ENCODE measurements at regions not wholly inside any gene's neighbourhood (a gene's known extent, or its start where the extent isn't known, plus 50 kb on each side); places are given as distances from the start of the nearest gene placed in this dataset.

DNA sequence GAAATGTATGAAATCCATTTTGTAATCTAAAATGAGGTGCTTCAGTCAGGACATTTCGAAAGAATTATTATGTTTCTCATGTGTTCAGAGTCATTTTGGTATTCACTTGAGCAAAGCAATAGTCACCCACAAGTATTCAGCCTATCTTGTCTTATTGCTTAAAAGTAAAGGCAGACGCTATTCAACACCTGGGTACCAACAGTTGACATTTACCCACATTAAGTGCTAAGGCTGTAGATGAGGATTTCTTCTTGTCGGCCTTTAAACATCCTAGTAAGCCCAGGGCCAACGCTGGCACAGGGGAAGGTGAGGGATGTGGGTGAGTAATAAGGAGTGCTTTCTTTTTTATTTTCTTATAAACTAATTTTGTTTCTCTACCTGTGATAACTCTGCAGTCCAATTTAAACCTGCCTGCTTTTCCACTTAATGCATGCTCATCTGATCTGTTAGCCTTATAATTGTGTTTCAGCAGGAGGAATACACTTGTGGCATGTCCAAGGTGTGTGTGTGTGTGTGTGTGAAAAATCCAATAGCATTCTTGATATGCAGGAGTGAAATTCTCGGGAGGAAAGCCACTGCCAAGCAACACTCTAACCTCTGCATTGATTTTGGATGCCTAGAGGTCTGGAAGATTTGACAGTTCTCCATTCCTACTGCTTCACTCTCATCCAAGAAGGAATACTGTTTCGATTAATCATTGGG, 252.0 kb downstream of the SOX4 start:
- WGBS (ENCODE audit: insufficient coverage, insufficient read length) = no CpG with 5 or more reads among the region's 6 CpGs
- Histone ChIP-seq H3K4me1 (ENCODE audit: control insufficient read depth, insufficient read depth, low read length) (peaks cover 2% of the 10 kb centered on the region; the same call in 1 of the 2 replicates), H3K9me3 (ENCODE audit: control insufficient read depth, insufficient read depth, low read length) (no peaks in the 10 kb centered on the region), H3K4me3 (ENCODE audit: low read length) (no peak overlapping the region), H3K27me3 (ENCODE audit: control insufficient read depth, insufficient read depth, low read length) (no peaks in the 10 kb centered on the region), H3K27ac (ENCODE audit: low read length) (no peak overlapping the region), H3K36me3 (ENCODE audit: control insufficient read depth, insufficient read depth, low read length) (no peaks in the 10 kb centered on the region)
- DNase-seq (ENCODE audit: low read depth, low spot score) = no peak

DNA sequence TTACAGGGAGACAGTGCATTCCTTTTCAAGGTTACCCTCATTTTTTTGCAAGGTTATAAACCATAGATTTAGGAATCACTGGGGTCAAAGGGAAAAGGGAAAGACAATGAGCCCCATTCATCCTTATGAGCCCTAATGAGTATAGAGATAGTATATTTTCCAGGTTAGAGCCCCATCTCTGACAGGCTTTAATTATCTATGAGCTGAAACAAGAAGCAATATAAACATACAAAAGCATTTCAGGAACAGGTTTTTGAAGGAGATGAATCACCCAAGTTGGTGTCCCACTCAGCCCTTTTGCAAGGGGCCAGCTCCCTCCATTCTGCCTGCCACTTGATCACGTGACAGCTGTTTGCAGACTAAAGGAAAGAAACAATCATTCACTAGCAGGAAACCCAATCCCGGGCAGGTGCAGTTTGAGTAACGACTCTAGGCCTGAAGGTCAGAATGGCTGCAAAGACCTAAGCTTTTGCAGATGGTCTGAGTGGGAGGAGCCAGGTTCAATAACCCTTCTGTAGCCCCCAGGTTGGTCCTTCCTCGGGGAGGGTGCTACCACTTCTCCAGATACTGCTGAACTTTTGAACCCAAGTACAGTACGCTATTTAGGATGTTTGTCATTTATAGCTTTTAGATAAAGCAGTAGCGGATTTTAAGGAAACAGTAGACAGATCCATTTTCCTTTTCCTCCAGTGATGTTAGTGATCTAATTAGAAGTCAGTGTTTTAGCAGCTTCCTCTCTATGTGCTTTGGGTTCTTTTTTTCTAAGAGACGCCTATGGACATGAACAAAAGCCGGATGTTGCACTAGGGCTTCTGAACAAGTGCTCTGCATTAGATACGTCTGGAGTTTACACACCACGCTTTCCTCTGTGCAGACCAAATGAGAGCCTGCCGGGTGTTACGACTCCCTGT, 253.2 kb downstream of the SOX4 start:
- no peak overlapping the region for H3K4me3 ChIP-seq (ENCODE audit: low read length)
- H3K36me3 ChIP-seq (ENCODE audit: control insufficient read depth, insufficient read depth, low read length) = no peaks in the 10 kb centered on the region
- H3K9me3 ChIP-seq (ENCODE audit: control insufficient read depth, insufficient read depth, low read length) = no peaks in the 10 kb centered on the region
- no CpG with 5 or more reads among the region's 12 CpGs for WGBS (ENCODE audit: insufficient coverage, insufficient read length)
- H3K27me3 ChIP-seq (ENCODE audit: control insufficient read depth, insufficient read depth, low read length) = no peaks in the 10 kb centered on the region
- peak; percentile 29 for DNase-seq (ENCODE audit: low read depth, low spot score)
- no peak overlapping the region for H3K27ac ChIP-seq (ENCODE audit: low read length)
- peaks cover 2% of the 10 kb centered on the region; the same call in 1 of the 2 replicates for H3K4me1 ChIP-seq (ENCODE audit: control insufficient read depth, insufficient read depth, low read length)

DNA sequence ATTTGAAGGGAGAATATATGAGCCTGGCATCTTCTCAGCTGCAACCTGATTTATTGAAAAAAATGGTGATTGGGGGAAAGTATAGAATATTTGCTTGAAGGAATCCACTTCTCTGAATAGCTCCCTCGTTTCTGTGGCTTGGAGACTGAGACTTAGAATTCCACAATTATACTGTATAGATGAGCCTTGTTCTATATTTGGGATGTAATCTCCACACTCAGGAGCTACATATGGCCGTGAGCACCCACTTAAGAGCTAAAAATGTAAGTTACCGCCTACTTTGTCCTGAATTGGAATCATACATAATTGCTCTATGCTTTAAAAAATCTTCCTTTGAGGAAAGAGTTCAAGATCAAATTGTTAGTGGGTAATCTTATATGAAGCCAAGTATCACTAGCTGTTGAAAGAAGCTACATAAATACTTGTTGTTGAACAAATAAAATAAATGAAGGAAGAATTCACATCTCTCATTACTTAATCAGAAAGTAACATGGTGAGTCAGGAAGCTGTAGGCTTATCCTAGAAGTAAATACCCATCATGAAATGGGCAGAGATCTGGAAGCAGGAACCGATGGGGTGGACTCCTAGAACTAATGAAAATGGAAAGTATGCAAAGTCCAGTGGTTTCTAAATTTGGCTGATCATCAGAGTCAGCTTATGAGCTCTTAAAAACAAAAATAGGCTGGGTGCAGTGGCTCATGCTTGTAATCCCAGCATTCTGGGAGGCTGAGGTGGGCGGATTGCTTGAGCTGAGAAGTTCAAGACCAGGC, 254.3 kb downstream of the SOX4 start:
- no CpG with 5 or more reads among the region's 5 CpGs for WGBS (ENCODE audit: insufficient coverage, insufficient read length)
- no peaks in the 10 kb centered on the region for H3K36me3 ChIP-seq (ENCODE audit: control insufficient read depth, insufficient read depth, low read length)
- no peaks in the 10 kb centered on the region for H3K27me3 ChIP-seq (ENCODE audit: control insufficient read depth, insufficient read depth, low read length)
- no peak overlapping the region for H3K27ac ChIP-seq (ENCODE audit: low read length)
- H3K9me3 ChIP-seq (ENCODE audit: control insufficient read depth, insufficient read depth, low read length) = no peaks in the 10 kb centered on the region
- no peak overlapping the region for H3K4me3 ChIP-seq (ENCODE audit: low read length)
- DNase-seq (ENCODE audit: low read depth, low spot score) = no peak
- H3K4me1 ChIP-seq (ENCODE audit: control insufficient read depth, insufficient read depth, low read length) = peaks cover 2% of the 10 kb centered on the region; the same call in 1 of the 2 replicates

DNA sequence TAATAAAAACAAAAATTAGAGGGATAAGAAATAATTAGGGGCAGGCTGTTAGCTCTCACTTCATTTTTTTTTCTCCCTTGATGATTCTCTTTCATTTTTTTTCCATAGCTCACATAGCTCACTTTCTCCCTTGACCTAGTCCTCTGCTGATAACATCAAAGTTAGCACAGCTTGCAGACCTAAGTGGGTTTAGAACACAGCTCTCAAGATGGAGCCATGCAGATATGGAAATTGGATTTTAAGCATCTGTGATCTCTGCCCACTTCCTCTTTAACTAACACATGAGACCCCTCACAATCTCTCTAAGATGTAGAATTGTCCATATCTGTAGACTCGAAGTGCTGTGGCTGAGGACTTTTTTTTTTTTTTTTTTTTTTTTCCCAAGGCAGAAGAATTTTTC, 257.1 kb downstream of the SOX4 start:
- H3K9me3 ChIP-seq (ENCODE audit: control insufficient read depth, insufficient read depth, low read length) = no peaks in the 10 kb centered on the region
- H3K4me1 ChIP-seq (ENCODE audit: control insufficient read depth, insufficient read depth, low read length) = no peaks in the 10 kb centered on the region
- no peak for DNase-seq (ENCODE audit: low read depth, low spot score)
- no CpG with 5 or more reads among the region's 1 CpG for WGBS (ENCODE audit: insufficient coverage, insufficient read length)
- no peaks in the 10 kb centered on the region for H3K27me3 ChIP-seq (ENCODE audit: control insufficient read depth, insufficient read depth, low read length)
- H3K27ac ChIP-seq (ENCODE audit: low read length) = no peak overlapping the region
- H3K36me3 ChIP-seq (ENCODE audit: control insufficient read depth, insufficient read depth, low read length) = no peaks in the 10 kb centered on the region
- H3K4me3 ChIP-seq (ENCODE audit: low read length) = no peak overlapping the region

DNA sequence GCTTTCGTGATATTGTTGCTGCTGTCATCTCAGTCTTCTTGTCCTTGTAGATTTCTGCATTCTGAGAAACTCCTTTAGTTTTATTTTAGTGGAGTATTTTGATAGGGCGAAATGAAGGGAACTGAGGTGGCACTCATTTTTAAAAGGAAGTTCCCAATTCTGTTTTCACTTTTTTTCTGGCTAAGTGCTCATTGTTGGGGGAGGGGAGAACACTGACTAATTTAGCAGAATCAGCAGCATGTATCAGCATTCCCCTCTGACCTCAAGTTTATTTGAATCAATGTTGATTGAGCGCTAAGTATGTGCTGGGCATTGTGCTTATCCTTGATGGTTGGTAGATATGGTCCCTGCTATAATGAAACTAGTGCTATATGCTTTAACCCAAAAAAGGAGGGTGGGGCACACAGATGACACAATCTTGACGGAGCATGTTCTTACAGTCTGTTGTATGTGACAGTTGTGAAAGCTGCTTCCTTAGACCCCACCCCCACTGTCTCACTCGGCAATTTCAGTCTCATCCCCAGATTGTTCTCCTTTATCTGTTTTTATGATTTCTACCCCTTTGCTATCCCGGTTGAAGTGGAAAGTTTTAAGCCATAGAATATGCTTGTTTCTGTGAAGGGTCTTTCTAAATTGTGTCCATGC, 262.4 kb downstream of the SOX4 start:
- Histone ChIP-seq H3K4me3 (ENCODE audit: low read length) (no peak overlapping the region), H3K36me3 (ENCODE audit: control insufficient read depth, insufficient read depth, low read length) (no peaks in the 10 kb centered on the region), H3K9me3 (ENCODE audit: control insufficient read depth, insufficient read depth, low read length) (no peaks in the 10 kb centered on the region), H3K27ac (ENCODE audit: low read length) (no peak overlapping the region), H3K4me1 (ENCODE audit: control insufficient read depth, insufficient read depth, low read length) (no peaks in the 10 kb centered on the region), H3K27me3 (ENCODE audit: control insufficient read depth, insufficient read depth, low read length) (no peaks in the 10 kb centered on the region)
- no CpG with 5 or more reads among the region's 6 CpGs for WGBS (ENCODE audit: insufficient coverage, insufficient read length)
- no peak for DNase-seq (ENCODE audit: low read depth, low spot score)

DNA sequence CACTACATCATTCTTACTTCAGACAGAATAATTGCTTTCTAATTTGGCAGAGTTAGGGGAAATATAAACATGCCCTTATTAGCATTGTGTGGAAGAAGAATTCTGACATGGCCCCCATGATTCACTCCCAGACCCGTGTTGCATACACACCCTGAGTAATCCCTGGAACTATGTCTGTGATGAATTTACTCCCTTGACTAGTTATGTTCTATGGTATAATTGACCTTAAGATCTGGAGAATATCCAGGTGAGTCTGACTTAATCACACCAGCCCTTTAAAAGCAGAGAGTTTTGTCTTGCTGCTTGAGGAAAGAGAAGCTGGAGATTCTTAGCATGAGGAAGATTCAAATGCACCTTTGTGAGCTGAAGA, 262.9 kb downstream of the SOX4 start:
- Histone ChIP-seq H3K4me1 (ENCODE audit: control insufficient read depth, insufficient read depth, low read length) (no peaks in the 10 kb centered on the region), H3K36me3 (ENCODE audit: control insufficient read depth, insufficient read depth, low read length) (no peaks in the 10 kb centered on the region), H3K9me3 (ENCODE audit: control insufficient read depth, insufficient read depth, low read length) (no peaks in the 10 kb centered on the region), H3K27me3 (ENCODE audit: control insufficient read depth, insufficient read depth, low read length) (no peaks in the 10 kb centered on the region), H3K4me3 (ENCODE audit: low read length) (no peak overlapping the region), H3K27ac (ENCODE audit: low read length) (no peak overlapping the region)
- DNase-seq (ENCODE audit: low read depth, low spot score) = no peak
- no CpG with 5 or more reads among the region's 1 CpG for WGBS (ENCODE audit: insufficient coverage, insufficient read length)

DNA sequence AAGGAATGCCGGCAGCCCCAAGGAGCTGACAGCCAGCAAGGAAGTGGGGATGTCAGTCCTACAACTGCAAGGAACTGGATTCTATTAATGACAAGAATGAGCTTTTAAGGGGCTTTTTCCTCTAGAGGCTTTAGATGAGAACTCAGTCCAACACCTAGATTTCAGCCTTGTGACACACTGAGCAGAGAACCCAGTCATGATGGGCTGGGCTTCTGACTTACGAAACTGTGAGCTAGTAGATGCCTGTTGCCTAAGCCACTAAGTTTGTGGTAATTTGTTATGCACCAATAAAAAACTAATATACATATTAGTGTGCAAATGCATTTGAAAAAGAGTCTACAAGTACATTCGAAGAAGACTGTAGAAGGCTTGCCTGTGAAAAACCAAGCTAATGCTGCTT, 263.3 kb downstream of the SOX4 start:
- no peaks in the 10 kb centered on the region for H3K27me3 ChIP-seq (ENCODE audit: control insufficient read depth, insufficient read depth, low read length)
- DNase-seq (ENCODE audit: low read depth, low spot score) = no peak
- H3K4me1 ChIP-seq (ENCODE audit: control insufficient read depth, insufficient read depth, low read length) = no peaks in the 10 kb centered on the region
- H3K4me3 ChIP-seq (ENCODE audit: low read length) = no peak overlapping the region
- no CpG with 5 or more reads among the region's 3 CpGs for WGBS (ENCODE audit: insufficient coverage, insufficient read length)
- no peaks in the 10 kb centered on the region for H3K9me3 ChIP-seq (ENCODE audit: control insufficient read depth, insufficient read depth, low read length)
- H3K36me3 ChIP-seq (ENCODE audit: control insufficient read depth, insufficient read depth, low read length) = no peaks in the 10 kb centered on the region
- no peak overlapping the region for H3K27ac ChIP-seq (ENCODE audit: low read length)

DNA sequence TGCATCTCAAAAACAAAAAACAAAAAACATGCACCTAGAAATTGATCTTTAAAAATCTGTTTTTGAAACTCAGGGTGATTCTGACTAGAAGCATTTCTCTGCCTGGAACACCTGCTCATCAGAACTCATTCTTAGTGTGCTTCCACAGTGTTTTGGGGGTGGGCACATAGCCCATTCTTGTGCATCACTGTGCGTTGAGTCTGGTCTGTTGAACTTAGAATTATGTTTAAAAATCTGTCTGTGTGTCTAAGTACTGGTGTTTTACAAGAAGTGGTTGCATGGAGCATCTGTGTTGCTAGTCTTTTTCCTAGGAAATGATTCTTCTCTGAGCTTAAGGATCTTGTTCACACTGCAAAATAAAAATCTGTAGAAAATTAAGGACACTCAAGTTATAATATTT, 264.5 kb downstream of the SOX4 start:
- Histone ChIP-seq H3K4me1 (ENCODE audit: control insufficient read depth, insufficient read depth, low read length) (no peaks in the 10 kb centered on the region), H3K4me3 (ENCODE audit: low read length) (no peak overlapping the region), H3K36me3 (ENCODE audit: control insufficient read depth, insufficient read depth, low read length) (no peaks in the 10 kb centered on the region), H3K27ac (ENCODE audit: low read length) (no peak overlapping the region), H3K27me3 (ENCODE audit: control insufficient read depth, insufficient read depth, low read length) (no peaks in the 10 kb centered on the region), H3K9me3 (ENCODE audit: control insufficient read depth, insufficient read depth, low read length) (no peaks in the 10 kb centered on the region)
- DNase-seq (ENCODE audit: low read depth, low spot score) = no peak
- no CpG with 5 or more reads among the region's 1 CpG for WGBS (ENCODE audit: insufficient coverage, insufficient read length)

DNA sequence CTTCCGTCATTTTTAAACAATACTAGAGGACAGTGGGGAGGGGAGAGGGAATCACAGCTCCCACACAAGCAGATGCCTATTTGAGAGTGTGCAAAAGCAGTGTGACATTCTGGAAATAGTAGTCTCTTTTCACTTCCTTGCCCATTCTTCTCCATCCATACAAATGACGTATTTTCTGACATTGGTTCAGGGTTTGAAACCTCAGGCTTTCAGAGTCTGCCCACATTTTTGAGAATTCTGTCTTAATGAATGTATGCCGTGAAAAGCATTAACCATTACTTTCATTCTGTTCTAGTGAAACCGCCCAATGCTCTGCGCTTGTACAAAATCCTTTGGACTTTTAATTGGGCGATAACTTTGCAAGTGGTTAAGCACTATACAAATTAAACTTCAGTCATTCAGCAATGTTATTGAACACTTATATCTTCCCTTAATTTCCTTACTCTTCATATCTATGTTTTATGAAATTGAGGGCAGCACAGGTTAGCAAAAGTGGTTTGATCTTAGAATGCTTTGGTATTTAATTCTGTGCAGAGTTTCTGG, 265.7 kb downstream of the SOX4 start:
- no peaks in the 10 kb centered on the region for H3K4me1 ChIP-seq (ENCODE audit: control insufficient read depth, insufficient read depth, low read length)
- H3K36me3 ChIP-seq (ENCODE audit: control insufficient read depth, insufficient read depth, low read length) = no peaks in the 10 kb centered on the region
- no CpG with 5 or more reads among the region's 6 CpGs for WGBS (ENCODE audit: insufficient coverage, insufficient read length)
- H3K27ac ChIP-seq (ENCODE audit: low read length) = no peak overlapping the region
- H3K4me3 ChIP-seq (ENCODE audit: low read length) = no peak overlapping the region
- DNase-seq (ENCODE audit: low read depth, low spot score) = no peak
- no peaks in the 10 kb centered on the region for H3K9me3 ChIP-seq (ENCODE audit: control insufficient read depth, insufficient read depth, low read length)
- no peaks in the 10 kb centered on the region for H3K27me3 ChIP-seq (ENCODE audit: control insufficient read depth, insufficient read depth, low read length)

DNA sequence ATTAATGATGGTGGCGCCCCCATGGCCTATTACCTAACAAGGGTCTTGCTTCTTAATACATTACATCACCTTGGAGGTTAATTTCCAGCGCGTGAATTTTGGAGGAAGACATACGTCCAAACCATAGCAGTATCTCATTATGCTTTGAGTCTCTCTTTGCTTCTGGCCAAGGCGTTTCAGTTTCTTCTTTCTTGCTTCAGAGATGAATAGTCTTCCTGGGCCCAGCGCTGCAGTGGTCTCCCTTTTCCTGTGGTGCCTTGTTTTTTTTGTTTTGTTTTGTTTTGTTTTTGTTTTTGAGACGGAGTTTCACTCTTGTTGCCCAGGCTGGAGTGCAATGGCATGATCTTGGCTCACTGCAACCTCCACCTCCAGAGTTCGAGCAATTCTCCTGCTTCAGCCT, 268.4 kb downstream of the SOX4 start:
- Histone ChIP-seq H3K4me1 (ENCODE audit: control insufficient read depth, insufficient read depth, low read length) (no peaks in the 10 kb centered on the region), H3K36me3 (ENCODE audit: control insufficient read depth, insufficient read depth, low read length) (no peaks in the 10 kb centered on the region), H3K4me3 (ENCODE audit: low read length) (no peak overlapping the region), H3K9me3 (ENCODE audit: control insufficient read depth, insufficient read depth, low read length) (no peaks in the 10 kb centered on the region), H3K27me3 (ENCODE audit: control insufficient read depth, insufficient read depth, low read length) (no peaks in the 10 kb centered on the region), H3K27ac (ENCODE audit: low read length) (no peak overlapping the region)
- no CpG with 5 or more reads among the region's 8 CpGs for WGBS (ENCODE audit: insufficient coverage, insufficient read length)
- no peak for DNase-seq (ENCODE audit: low read depth, low spot score)
